ENCODE measurements at regions not wholly inside any gene's neighbourhood (a gene's known extent, or its start where the extent isn't known, plus 50 kb on each side); places are given as distances from the start of the nearest gene placed in this dataset.
"Not testable (repeated sequence)": the region's sequence is repeated elsewhere in the genome, so short reads cannot be mapped to it uniquely, and the experiment has no call there.

GRCh38 chr5:162685302-162685701 lies 617.7 kb downstream of the GABRG2 start:
- H3K36me3 ChIP-seq: no peaks in the 10 kb centered on the region
- no peaks in the 10 kb centered on the region for H3K4me1 ChIP-seq (ENCODE audit: control insufficient read depth in 1 of 2, insufficient read depth in 1 of 2, low read depth in 1 of 2, low read length in 1 of 2)
- no peaks in the 10 kb centered on the region for H3K27me3 ChIP-seq
- H3K27ac ChIP-seq: no peak overlapping the region
- TF ChIP-seq CTCF (IDR thresholded peaks at IDR 0.05): no peak
- no peak overlapping the region for H3K4me3 ChIP-seq (ENCODE audit: low read depth in 1 of 2, low read length in 1 of 2)
- no peaks in the 10 kb centered on the region for H3K9me3 ChIP-seq

DNA sequence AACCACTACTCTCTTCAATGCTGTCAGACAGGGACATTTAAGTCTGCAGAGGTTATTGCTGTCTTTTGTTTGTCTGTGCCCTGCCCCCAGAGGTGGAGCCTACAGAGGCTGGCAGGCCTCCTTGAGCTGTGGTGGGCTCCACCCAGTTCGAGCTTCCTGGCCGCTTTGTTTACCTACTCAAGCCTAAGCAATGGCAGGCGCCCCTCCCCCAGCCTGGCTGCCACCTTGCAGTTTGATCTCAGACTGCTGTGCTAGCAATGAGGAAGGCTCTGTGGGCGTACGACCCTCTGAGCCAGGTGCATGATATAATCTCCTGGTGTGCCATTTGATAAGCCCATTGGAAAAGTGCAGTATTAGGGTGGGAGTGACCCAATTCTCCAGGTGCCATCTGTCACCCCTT lies 628.7 kb downstream of the GABRG2 start:
- not testable (repeated sequence) for H3K4me3 ChIP-seq (ENCODE audit: low read depth in 1 of 2, low read length in 1 of 2); H3K27me3 ChIP-seq; H3K36me3 ChIP-seq; H3K4me1 ChIP-seq (ENCODE audit: control insufficient read depth in 1 of 2, insufficient read depth in 1 of 2, low read depth in 1 of 2, low read length in 1 of 2); H3K27ac ChIP-seq; H3K9me3 ChIP-seq

- Histone ChIP-seq H3K36me3 (no peaks in the 10 kb centered on the region), H3K4me3 (ENCODE audit: low read depth in 1 of 2, low read length in 1 of 2) (no peak overlapping the region), H3K27me3 (no peaks in the 10 kb centered on the region), H3K4me1 (ENCODE audit: control insufficient read depth in 1 of 2, insufficient read depth in 1 of 2, low read depth in 1 of 2, low read length in 1 of 2) (no peaks in the 10 kb centered on the region), H3K9me3 (no peaks in the 10 kb centered on the region), H3K27ac (no peak overlapping the region)
- TF ChIP-seq CTCF (IDR thresholded peaks at IDR 0.05): no peak
Observed at GRCh38 chr5:162699361-162699760, 631.8 kb downstream of the GABRG2 start.

- no peak for TF ChIP-seq CTCF (IDR thresholded peaks at IDR 0.05)
- Histone ChIP-seq H3K4me1 (ENCODE audit: control insufficient read depth in 1 of 2, insufficient read depth in 1 of 2, low read depth in 1 of 2, low read length in 1 of 2) (no peaks in the 10 kb centered on the region), H3K9me3 (no peaks in the 10 kb centered on the region), H3K4me3 (ENCODE audit: low read depth in 1 of 2, low read length in 1 of 2) (no peak overlapping the region), H3K36me3 (no peaks in the 10 kb centered on the region), H3K27me3 (no peaks in the 10 kb centered on the region), H3K27ac (no peak overlapping the region)
Observed at GRCh38 chr5:162703914-162704313, 636.3 kb downstream of the GABRG2 start.

DNA sequence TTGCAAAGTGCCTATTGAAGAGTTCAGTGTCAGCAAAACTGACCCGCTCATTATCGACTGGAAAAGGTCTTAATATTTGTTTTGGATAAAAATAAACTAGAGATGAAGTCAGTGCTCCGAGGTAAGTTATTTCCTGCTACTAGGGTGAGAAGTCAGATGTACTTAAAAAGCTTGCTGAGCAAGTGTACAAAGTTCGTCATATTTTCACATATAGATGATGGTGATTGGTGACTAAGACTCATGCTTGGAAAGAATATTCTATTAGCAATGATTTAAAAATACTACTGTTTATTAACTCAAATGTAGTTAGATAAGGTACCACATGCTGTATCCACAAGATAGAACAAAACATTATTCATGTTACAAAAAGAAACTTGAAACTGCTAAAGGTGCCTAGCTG lies 643.7 kb downstream of the GABRG2 start:
- H3K27me3 ChIP-seq: no peaks in the 10 kb centered on the region
- H3K4me3 ChIP-seq (ENCODE audit: low read depth in 1 of 2, low read length in 1 of 2): no peak overlapping the region
- no peaks in the 10 kb centered on the region for H3K36me3 ChIP-seq
- no peaks in the 10 kb centered on the region for H3K4me1 ChIP-seq (ENCODE audit: control insufficient read depth in 1 of 2, insufficient read depth in 1 of 2, low read depth in 1 of 2, low read length in 1 of 2)
- no peak for TF ChIP-seq CTCF (IDR thresholded peaks at IDR 0.05)
- no peaks in the 10 kb centered on the region for H3K9me3 ChIP-seq
- H3K27ac ChIP-seq: no peak overlapping the region

GRCh38 chr5:162719720-162720119 lies 652.1 kb downstream of the GABRG2 start:
- H3K36me3 ChIP-seq: no peaks in the 10 kb centered on the region
- no peak for TF ChIP-seq CTCF (IDR thresholded peaks at IDR 0.05)
- no peak overlapping the region for H3K27ac ChIP-seq
- no peaks in the 10 kb centered on the region for H3K4me1 ChIP-seq (ENCODE audit: control insufficient read depth in 1 of 2, insufficient read depth in 1 of 2, low read depth in 1 of 2, low read length in 1 of 2)
- H3K9me3 ChIP-seq: no peaks in the 10 kb centered on the region
- H3K27me3 ChIP-seq: no peaks in the 10 kb centered on the region
- no peak overlapping the region for H3K4me3 ChIP-seq (ENCODE audit: low read depth in 1 of 2, low read length in 1 of 2)

Data from neutrophil (primary cell).